ENCODE measurements at regions not wholly inside any gene's neighbourhood (a gene's known extent, or its start where the extent isn't known, plus 50 kb on each side); places are given as distances from the start of the nearest gene placed in this dataset.

GRCh38 chr22:48574776-48575617, 1252.7 kb downstream of the BRD1 start (continued):
- TF ChIP-seq THAP9 (CRISPR knock-in tag; IDR thresholded peaks at IDR 0.05; ENCODE audit: borderline replicate concordance) (no peak), GMEB2 (CRISPR knock-in tag; IDR thresholded peaks at IDR 0.05; ENCODE audit: low read depth) (no peak), DPF2 (CRISPR knock-in tag; IDR thresholded peaks at IDR 0.05; ENCODE audit: borderline replicate concordance, low read depth) (no peak), HNF1B (CRISPR knock-in tag; IDR thresholded peaks at IDR 0.05) (no peak), NFYC (CRISPR knock-in tag; IDR thresholded peaks at IDR 0.05) (no peak), HMGXB4 (CRISPR knock-in tag; IDR thresholded peaks at IDR 0.05; ENCODE audit: borderline replicate concordance in 1 of 2, low read depth in 1 of 2) (peak; percentile 34 to 59; a peak in 2 of 4 replicates), JDP2 (CRISPR knock-in tag; IDR thresholded peaks at IDR 0.05; ENCODE audit: borderline replicate concordance) (no peak), XRCC5 (optimal IDR thresholded peaks at IDR 0.05; ENCODE audit: low read length) (peak; percentile 68)

All from HepG2 (cell line).